ENCODE measurements at regions not wholly inside any gene's neighbourhood (a gene's known extent, or its start where the extent isn't known, plus 50 kb on each side); places are given as distances from the start of the nearest gene placed in this dataset.

- Histone ChIP-seq H3K4me1 (ENCODE audit: control insufficient read depth, low read length) (no peaks in the 10 kb centered on the region), H3K4me3 (ENCODE audit: low read length) (no peak overlapping the region), H3K27ac (ENCODE audit: low read depth, low read length) (no peak overlapping the region), H3K9me2 (replicated peaks; ENCODE audit: control insufficient read depth, low read length) (no peaks in the 10 kb centered on the region), H3K79me2 (ENCODE audit: control insufficient read depth, low read length) (no peaks in the 10 kb centered on the region), H3K9me3 (ENCODE audit: control insufficient read depth, insufficient read depth, low read length) (no peaks in the 10 kb centered on the region), H3F3A (ENCODE audit: control insufficient read depth, insufficient read depth) (no peaks in the 10 kb centered on the region), H3K27me3 (ENCODE audit: control insufficient read depth, low read length) (peaks cover 21% of the 10 kb centered on the region; the same call in 1 of the 2 replicates), H4K20me1 (ENCODE audit: control insufficient read depth, insufficient read depth, low read depth, low read length) (no peaks in the 10 kb centered on the region), H3K4me2 (ENCODE audit: low read length) (no peak overlapping the region), H3K36me3 (ENCODE audit: control insufficient read depth, low read length) (no peaks in the 10 kb centered on the region)
- TF ChIP-seq CTCF (IDR thresholded peaks at IDR 0.05; ENCODE audit: low read depth, low read length, poor library complexity, severe bottlenecking), result no peak
- no peak for TF ChIP-seq EZH2phosphoT487 (IDR thresholded peaks at IDR 0.05; ENCODE audit: borderline replicate concordance, low read length)
Observed at GRCh38 chr15:69652293-69652692, 199.7 kb downstream of the RPLP1 start.

- Histone ChIP-seq H3K4me3 (ENCODE audit: low read length) (no peak overlapping the region), H3K9me2 (replicated peaks; ENCODE audit: control insufficient read depth, low read length) (no peaks in the 10 kb centered on the region), H4K20me1 (ENCODE audit: control insufficient read depth, insufficient read depth, low read depth, low read length) (no peaks in the 10 kb centered on the region), H3K4me2 (ENCODE audit: low read length) (no peak overlapping the region), H3K27ac (ENCODE audit: low read depth, low read length) (no peak overlapping the region), H3K79me2 (ENCODE audit: control insufficient read depth, low read length) (no peaks in the 10 kb centered on the region), H3K4me1 (ENCODE audit: control insufficient read depth, low read length) (no peaks in the 10 kb centered on the region), H3F3A (ENCODE audit: control insufficient read depth, insufficient read depth) (no peaks in the 10 kb centered on the region), H3K36me3 (ENCODE audit: control insufficient read depth, low read length) (no peaks in the 10 kb centered on the region), H3K27me3 (ENCODE audit: control insufficient read depth, low read length) (peaks cover 17% of the 10 kb centered on the region; the same call in 1 of the 2 replicates), H3K9me3 (ENCODE audit: control insufficient read depth, insufficient read depth, low read length) (no peaks in the 10 kb centered on the region)
- TF ChIP-seq CTCF (IDR thresholded peaks at IDR 0.05; ENCODE audit: low read depth, low read length, poor library complexity, severe bottlenecking) (no peak), EZH2phosphoT487 (IDR thresholded peaks at IDR 0.05; ENCODE audit: borderline replicate concordance, low read length) (no peak)
Observed at GRCh38 chr15:69652751-69653305, 200.2 kb downstream of the RPLP1 start.

- no peaks in the 10 kb centered on the region for H3K9me3 ChIP-seq (ENCODE audit: control insufficient read depth, insufficient read depth, low read length)
- H3K36me3 ChIP-seq (ENCODE audit: control insufficient read depth, low read length), result no peaks in the 10 kb centered on the region
Observed at GRCh38 chr15:69653306-69653705, 200.7 kb downstream of the RPLP1 start.

More at GRCh38 chr15:69653306-69653705, 200.7 kb downstream of the RPLP1 start:
- H3K4me1 ChIP-seq (ENCODE audit: control insufficient read depth, low read length), result no peaks in the 10 kb centered on the region
- H3F3A ChIP-seq (ENCODE audit: control insufficient read depth, insufficient read depth), result no peaks in the 10 kb centered on the region
- no peak overlapping the region for H3K4me2 ChIP-seq (ENCODE audit: low read length)
- H3K79me2 ChIP-seq (ENCODE audit: control insufficient read depth, low read length), result no peaks in the 10 kb centered on the region
- H3K9me2 ChIP-seq (replicated peaks; ENCODE audit: control insufficient read depth, low read length), result no peaks in the 10 kb centered on the region
- no peaks in the 10 kb centered on the region for H4K20me1 ChIP-seq (ENCODE audit: control insufficient read depth, insufficient read depth, low read depth, low read length)
- H3K27ac ChIP-seq (ENCODE audit: low read depth, low read length), result no peak overlapping the region
- H3K27me3 ChIP-seq (ENCODE audit: control insufficient read depth, low read length), result peaks cover 19% of the 10 kb centered on the region; the same call in 1 of the 2 replicates
- no peak for TF ChIP-seq CTCF (IDR thresholded peaks at IDR 0.05; ENCODE audit: low read depth, low read length, poor library complexity, severe bottlenecking)
- TF ChIP-seq EZH2phosphoT487 (IDR thresholded peaks at IDR 0.05; ENCODE audit: borderline replicate concordance, low read length), result no peak
- no peak overlapping the region for H3K4me3 ChIP-seq (ENCODE audit: low read length)

Measured in DOHH2 (cell line).